A204.1 (cell line): ENCODE measurements at regions not wholly inside any gene's neighbourhood (a gene's known extent, or its start where the extent isn't known, plus 50 kb on each side); places are given as distances from the start of the nearest gene placed in this dataset.
"Not testable (repeated sequence)": the region's sequence is repeated elsewhere in the genome, so short reads cannot be mapped to it uniquely, and the experiment has no call there.

Source experiments
- FAIRE-seq: peaks from 2 replicates; lab custom pipeline; 2012; peaks lifted over from hg19 to GRCh38; lab: Jason Lieb, UNC

DNA sequence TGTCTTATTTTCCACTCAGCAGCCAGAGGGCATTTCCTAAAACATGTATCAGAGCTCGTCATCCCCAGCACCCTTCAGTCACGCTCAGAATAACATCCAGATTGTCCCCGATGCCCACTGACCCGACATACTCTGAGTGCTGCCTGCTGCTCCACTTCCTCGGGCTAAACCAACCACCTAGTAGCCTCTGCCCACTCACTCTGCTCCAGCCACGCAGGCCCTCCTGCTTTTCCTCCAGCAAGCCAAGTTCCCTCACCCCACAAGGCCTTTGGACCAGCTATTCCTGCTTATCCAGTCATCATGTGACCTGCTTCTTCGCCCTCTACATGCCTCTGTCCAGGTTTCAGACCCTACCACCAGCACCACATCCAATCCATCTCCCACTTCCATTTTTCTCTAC is 454.2 kb downstream of the CD83 start:
- FAIRE-seq = no peak

DNA sequence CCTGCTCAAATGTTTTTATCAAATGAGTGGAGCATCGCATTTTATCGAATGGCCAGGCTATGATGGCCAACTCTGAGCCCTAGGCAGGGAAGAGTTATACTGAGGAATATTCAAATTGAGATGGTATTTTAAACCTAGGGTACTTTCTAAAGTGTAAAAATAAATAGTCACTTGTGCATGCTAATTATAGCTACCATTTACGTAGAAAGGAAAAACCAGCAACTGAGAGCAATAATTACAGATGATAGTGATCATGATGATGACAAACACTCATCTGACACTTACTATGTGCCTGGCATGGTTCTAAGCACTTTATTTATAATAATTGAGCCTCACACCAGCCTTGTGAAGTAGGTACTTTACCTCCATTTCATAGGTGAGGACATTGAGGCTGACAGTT is 455.7 kb downstream of the CD83 start:
- no peak for FAIRE-seq

DNA sequence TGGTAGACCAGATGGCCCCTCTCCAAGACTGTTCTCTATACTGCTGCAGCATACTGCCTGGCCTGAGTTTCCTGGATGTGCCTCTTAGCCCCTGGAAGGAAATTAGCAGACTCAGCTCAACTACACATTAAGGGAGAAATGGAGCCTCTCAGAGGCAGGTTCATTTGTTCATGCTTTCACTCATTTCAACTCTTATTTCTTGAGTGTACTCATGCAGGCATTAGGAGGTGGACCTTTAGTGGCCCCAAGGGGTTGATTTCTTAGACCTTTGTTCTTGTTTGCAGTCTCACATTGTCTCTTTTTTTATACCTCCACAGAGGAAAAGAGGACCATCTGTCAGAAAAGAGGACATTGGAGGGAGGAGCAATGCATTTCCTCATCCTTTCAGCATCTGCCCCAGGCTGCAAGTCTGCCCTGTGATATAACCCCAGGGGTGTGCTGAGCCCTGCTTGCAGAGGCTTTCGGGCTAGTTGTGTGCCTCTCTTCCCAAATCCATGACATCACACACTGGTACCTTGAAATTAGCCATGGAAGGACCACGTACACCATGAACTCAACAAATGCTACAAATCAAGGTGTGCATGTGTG is 456.2 kb downstream of the CD83 start:
- FAIRE-seq = no peak

DNA sequence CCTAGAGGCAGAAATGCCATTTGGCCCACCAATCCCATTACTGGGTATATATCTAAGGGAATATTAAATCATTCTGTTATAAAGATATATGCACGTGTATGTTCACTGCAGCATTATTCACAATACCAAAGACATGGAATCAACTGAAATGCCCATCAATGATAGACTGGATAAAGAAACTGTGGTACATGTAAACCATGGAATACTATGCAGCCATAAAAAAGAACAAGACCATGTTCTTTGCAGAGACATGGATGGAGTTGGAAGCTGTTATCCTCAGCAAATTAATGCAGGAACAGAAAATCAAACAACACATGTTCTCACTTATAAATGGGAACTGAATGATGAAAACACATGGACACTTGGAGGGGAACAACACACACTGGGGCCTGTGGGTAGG is 458.4 kb downstream of the CD83 start:
- FAIRE-seq = no peak

DNA sequence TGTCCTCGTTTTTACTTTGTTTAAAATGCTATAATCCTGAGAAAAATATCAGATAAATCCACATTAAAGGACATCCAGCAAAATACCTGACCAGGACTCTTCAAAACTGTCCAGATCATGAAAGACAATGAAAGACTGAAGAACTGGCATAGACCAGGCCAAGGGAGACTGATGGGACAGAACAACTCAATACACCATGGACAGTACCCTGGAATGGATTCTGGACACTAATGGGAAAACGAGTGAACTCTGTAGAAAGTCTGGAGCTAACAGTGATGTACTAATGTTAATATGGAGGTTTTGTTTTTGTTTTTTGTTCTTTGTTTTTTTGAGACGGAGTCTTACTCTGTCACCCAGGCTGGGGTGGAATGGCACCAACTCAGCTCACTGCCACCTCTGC is 461.4 kb downstream of the CD83 start:
- FAIRE-seq = no peak

DNA sequence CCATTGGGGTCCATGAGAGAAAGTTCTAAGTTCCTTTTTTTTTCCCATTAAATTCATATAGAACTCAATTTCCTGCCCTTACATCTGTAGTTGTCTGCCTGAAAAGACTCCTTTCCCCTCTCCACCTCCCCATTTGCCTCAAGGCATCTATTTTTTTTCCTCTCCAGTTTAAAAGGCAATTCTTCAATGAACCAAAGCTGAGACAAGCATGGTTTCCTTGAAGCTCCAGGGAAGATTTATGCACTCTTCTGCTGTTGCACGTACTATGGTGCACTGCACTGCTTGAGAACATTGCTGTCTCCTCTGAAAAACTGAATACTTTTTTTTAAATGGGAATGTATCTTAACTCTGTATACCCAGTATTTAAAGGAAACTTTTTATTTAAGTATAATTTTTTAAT is 465.2 kb downstream of the CD83 start:
- FAIRE-seq = no peak

DNA sequence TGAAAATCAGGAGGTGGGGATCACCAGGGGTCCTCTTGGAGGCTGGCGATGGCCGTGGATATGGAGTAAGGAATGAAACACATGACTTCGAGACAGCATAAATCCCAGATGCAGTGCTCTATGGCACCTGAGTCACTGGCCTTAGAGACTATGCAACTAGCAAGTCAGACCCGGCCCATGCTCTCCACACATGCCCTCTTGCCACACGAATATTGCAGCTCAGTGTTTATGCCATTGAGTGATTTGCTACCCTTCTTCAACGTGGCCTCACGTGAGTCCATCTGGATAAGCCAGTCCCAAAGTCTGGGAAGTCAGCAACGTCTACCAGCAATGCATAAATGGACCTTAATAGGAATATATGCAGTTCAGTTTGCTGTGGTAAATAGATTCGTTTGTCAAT is 466.3 kb downstream of the CD83 start:
- no peak for FAIRE-seq

DNA sequence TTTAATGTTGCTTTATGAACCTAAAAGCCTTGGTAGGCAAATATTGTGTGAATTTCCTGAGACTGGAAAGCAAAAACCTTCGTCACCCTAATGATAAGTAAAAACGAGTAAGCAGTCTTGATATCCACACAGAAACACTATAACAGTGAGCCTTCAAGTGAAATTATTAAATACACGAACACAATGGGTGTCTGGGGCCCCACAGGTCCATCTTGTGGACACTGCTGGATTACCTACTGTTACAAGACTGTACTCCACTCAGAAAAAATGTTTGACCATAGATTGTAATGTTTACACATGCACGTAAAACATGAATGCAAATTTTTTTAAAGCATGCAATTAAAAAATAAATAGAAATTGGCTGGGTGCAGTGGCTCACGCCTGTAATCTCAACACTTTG is 466.9 kb downstream of the CD83 start:
- FAIRE-seq = no peak

DNA sequence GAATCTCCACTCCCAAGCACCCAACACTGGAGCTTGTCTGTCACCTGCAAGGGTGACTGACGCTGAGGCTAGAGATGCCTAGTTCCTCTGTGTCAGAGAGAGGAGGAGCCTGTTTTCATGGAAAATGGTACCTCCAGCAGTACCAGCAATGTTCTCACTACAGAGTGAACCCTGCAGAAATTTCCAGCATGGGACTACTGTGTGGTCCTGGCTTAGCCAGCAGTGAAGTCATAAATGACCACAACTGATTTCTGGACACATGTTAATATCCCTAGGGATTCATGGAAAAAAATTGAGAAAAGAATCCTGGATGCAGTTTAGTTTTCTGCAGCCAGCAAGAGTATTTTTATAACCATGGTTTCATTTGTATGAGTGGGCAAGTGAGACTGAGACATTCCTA is 468.1 kb downstream of the CD83 start:
- no peak for FAIRE-seq

DNA sequence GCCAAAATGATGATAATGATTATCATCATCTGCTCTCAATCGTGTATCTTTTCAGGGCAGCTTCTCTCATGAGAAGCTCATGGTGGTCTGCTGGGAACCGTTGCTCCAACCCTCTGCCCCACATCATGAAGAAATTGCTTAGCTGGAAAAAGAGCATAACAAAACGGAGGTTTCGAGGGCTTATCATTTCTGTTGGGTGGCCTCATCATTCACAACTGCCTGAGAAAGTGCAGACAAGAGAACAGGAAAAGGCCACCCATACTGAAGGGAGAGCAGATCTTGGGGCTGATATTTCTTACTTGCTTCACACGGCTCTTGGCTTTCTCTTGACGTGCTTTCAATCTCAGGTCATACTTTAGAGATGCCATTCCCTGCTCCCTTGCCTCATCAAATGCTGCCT is 471.6 kb downstream of the CD83 start:
- no peak for FAIRE-seq

DNA sequence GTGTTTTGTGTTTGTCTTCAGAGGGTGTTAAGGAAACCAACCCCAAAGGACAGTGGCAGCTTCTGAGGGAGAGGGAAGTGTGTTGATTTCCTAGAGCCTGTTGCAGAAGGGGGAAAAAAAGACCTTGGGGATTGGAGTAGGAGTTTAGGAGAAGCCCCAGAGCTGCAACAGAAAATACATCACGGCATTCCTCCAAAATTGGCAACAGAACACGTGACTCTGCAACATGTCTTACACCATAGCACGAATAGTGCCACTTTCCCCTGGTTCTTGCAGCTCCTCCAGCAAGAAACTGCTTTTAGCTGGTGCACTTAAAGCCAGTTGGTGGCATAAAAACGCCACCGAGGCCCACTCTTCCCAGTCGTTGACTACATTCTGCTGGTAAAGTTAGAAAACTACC is 473.0 kb downstream of the CD83 start:
- FAIRE-seq = no peak

DNA sequence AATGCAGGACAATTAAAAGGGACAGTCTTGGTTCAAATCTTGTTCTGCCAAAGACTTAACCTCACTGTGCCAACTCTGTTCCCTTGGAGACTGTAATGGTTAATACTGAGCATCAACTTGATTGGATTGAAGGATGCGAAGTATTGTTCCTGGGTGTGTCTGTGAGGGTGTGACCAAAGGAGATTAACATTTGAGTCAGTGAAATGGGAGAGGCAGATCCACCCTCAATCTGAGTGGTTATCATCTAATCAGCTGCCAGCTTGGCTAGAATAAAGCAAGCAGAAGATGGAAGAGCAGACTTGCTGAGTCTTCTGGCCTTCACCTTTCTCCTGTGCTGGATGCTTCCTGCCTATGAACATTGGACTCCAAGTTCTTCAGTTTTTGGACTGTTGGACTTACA is 474.4 kb downstream of the CD83 start:
- FAIRE-seq = no peak

DNA sequence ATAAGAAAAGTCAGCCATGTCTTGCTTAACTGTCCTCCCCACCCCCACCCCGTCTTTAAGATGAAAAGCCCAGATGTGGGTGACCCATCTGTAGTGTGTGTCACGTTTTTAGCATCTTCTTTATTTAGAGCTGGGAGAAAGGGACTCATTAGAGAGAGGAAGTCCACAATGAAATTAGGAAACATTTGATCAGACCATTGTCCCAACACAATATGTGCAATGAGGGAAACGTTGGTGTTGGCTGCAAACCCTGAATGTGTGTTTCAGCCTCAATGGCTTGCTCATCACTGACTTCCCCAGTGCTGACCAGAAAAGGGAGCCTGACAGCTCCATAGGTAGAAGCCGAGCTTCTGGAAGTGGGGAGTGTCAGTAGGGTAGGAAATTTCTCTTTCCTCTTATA is 475.7 kb downstream of the CD83 start:
- no peak for FAIRE-seq

DNA sequence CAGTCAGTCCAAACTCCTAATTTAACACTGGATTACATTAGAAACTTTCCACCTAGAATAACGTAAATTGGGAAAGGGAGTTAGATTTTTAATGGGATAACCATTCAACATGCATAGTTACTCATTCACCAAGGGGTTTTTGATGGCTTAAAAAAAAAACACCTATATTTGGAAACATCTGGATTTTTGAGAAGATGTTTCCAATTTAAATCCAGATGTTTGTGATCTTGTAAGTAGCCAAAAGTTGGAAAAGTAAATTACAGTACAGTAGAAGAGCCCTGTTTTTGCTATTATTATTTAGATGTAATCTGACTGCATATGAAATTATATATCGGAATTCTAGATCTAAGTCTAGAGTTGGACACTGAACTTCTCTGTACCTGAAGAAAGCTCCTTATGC is 478.2 kb downstream of the CD83 start:
- FAIRE-seq = no peak

DNA sequence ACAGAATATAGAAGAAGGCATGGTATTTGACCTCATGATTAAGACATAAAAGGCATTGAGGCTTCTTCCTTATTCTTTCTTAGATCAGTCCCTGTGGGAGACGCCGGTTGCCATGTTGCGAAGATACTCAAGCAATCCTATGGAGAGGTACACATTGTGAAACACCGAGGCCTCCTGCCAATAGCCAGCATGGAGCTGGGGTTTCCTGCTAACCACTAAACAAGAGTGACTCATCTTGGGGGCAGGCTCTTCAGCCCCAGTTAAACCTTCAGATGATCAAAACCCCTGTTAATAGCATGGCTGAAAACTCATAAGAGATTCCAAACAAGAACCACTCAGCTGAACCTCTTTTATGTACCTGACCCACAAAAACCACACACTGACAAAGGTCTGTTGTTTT is 478.8 kb downstream of the CD83 start:
- no peak for FAIRE-seq

DNA sequence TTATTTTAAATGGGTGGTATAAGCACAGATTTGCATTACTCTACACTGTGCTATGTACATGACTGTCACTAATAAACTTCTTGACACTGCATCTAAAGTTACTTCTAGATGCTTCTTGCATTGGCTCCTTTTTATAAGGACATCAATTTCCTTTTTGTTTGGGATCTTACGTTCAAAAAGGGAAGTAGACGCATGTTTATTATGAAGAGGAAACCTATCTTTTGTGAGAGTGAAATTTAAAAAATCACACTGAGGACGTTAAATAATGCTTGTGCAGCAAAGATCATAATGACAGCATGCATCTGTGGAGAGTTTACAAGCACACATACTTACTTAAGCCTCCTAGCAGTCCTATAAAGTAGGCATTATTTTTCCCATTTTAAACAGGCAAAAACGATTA is 479.5 kb downstream of the CD83 start:
- no peak for FAIRE-seq

DNA sequence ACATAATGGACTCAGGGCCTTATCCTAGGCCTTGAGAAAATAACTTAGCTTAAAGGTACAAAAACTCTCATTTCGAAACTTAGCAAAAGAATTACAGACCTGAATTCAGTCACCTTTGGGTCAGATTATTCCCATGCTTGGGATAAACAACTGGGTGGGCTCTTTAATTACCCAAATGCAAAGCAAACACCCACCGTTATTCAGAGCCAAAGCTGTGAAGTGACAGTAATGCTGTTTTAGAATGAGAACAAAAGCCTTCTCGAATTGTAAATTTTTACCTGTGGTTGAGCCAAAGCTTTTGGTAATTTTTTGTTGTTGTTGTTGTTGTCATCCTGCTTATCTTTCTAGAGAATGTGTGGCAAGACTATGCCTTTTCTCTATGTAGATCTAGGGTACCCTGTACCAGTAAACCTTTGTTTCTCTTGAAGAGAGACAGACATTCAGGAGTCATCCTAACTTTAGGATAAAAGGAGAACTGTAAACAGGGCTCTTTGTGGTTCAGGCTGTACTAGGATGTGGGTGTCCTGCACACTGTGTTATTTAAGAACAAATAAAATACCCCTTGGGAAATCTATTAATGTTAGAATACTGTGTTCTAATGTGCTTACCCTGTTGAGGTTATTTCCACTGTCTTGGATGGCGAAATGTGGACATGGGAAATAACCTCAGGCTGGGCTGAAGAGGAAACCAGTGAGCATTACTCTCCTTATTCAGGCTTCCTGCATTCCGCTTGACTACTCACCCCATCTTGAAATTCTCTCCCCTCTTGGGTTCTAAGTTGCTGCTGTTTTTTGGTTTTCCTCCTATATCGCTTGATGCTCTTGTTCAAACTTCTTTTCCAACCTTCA is 480.7 kb downstream of the CD83 start:
- FAIRE-seq = no peak

DNA sequence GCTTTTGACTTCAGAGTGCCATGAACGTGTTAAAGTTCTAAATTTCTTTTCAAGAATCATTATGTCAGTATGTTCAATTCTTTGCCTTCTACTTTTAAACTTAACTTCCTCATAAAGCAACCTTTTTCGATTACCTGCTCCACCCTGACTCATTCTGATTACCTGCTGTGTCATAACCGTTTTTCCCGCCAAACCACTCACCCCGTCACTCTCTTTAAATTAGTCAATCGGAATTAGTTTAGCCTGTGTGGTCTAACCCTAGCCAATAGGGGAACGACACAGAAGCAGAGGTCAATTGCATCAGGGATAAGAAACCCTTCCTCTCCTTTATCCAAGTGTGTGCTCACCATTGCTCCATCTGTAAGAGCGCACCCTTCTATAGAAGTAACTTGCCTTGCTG is 482.7 kb downstream of the CD83 start:
- FAIRE-seq = not testable (repeated sequence)

DNA sequence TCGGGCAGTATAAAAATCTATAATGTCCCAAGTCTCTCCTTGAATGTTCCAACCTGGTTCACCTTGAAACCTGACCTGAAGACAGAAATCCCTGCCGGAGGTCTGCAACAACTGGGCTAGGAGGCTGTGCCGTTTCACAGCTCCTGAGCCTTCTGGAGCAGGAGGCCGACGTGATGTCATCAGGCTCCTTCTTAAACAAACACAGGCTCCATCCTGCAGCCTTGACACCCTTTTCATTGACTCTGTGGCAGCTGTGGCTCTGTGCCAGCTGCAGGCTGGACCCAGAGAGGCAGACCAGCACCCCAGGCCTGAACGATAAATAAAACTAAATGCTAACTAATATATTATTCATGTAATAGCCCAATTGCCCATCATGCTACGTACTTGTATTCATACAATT is 483.9 kb downstream of the CD83 start:
- no peak for FAIRE-seq

DNA sequence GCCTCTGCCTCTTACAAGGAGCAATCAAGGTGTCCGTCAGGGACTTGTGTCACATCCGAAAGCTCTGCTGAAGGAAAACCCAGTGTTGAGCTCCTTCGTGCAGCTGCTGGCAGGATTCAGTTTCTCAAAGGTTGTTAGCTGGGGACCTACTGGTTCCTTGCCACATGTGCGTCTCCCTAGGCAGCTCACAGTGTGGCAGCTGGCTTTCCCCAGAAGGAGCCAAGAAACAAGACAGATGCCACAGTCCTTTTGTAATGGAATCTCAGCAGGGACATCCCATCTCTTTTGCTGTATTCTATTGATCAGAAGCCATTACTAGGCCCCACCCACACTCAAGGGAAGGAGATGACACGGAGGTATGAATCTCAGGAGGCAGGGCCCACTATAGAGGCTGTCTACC is 488.8 kb downstream of the CD83 start:
- no peak for FAIRE-seq

DNA sequence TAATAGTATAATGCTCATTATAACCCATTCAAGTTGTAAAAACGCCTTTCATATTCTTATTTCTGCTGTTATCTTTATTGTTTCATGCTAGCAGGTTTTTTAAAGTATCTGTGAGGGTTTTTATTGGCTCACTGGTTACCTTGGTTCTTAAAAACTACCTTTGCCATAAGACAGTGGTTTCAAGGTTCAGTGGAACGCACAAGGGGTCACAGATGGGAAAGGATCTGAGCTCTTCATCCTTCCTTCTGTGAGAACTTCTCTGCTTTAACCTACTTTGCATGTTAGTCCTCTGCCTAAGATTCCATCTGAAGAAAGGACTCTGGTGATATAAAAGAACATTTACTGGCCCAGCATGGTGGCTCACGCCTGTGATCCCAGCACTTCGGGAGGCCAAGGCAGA is 492.6 kb downstream of the CD83 start:
- no peak for FAIRE-seq

DNA sequence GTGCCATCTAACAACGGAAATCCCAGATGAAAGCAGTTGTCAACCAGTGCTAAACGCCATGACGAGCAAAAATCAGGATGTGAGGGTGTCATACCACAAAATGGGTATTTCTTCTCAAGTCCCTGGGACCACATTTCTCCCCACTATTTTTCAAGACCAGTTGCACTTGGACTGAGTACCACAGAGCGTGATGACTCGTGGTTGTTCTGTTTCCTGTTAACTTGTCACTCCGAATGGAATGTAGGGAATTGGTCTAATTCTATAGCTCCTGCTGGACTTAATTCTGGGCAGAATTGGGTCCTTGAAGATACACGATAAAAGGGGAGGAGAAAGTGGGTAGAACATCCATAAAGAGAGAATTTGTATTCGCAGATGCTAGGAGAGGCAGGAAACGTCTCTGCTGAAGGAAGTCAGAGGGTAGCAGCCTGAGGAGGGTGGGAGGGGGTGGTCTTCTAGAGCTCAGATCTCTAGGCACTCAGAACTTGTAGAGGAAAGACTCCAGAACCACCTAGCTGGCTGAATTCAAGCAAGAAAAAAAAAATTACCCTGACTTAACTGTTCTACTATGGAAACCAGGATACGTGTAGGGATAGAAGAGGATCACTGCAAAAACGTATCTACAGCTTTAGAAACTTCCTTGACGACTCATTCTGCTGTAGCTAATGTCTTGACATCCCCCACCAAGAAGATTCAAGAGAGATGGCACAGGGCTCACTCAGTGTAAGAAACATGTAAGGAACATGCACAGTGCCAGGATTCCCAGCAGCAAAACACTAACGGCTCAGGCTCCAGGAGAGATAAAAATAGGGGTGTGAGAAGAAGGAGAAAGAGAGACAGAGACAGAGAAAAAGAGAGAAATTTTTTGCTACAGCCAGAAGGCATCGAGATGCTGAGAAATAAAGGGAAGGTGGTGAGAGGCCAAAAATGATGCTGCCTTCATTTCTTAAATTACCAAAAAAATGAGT is 494.7 kb downstream of the CD83 start:
- FAIRE-seq = no peak

DNA sequence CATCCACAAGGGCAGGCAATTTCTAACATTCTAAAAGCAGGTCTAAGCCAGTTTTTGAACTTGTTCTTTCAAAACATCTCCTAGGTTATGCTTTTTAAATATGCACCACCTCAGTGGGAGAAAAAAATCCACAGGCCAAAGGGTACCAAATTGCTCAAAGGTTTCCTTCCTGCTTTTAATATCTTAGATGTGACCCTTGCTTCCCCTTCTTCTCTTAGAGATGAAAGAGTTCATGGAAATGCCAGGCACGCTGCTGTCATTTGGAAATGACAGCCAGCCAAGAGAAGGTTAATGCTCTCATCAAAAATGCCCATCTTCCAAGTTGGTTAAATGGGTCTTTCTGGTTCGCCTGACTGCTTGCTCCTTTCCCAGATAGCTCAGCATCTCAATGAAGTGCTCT is 497.1 kb downstream of the CD83 start:
- FAIRE-seq = no peak
